ENCODE measurements at regions not wholly inside any gene's neighbourhood (a gene's known extent, or its start where the extent isn't known, plus 50 kb on each side); places are given as distances from the start of the nearest gene placed in this dataset.

GRCh38 chr11:116386118-116386699 lies 386.6 kb downstream of the BUD13 start:
- DNase-seq = no peak
- no peaks in the 10 kb centered on the region for H3K36me3 ChIP-seq (replicated peaks in 1 of 2)
- no peak overlapping the region for H3K4me3 ChIP-seq
- TF ChIP-seq POLR2A (IDR thresholded peaks at IDR 0.05) = no peak
- TF ChIP-seq, protein P1, sequence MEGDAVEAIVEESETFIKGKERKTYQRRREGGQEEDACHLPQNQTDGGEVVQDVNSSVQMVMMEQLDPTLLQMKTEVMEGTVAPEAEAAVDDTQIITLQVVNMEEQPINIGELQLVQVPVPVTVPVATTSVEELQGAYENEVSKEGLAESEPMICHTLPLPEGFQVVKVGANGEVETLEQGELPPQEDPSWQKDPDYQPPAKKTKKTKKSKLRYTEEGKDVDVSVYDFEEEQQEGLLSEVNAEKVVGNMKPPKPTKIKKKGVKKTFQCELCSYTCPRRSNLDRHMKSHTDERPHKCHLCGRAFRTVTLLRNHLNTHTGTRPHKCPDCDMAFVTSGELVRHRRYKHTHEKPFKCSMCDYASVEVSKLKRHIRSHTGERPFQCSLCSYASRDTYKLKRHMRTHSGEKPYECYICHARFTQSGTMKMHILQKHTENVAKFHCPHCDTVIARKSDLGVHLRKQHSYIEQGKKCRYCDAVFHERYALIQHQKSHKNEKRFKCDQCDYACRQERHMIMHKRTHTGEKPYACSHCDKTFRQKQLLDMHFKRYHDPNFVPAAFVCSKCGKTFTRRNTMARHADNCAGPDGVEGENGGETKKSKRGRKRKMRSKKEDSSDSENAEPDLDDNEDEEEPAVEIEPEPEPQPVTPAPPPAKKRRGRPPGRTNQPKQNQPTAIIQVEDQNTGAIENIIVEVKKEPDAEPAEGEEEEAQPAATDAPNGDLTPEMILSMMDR (IDR thresholded peaks at IDR 0.05) = no peak
- H3K27ac ChIP-seq = no peak overlapping the region
- H3K4me1 ChIP-seq (replicated peaks in 1 of 2) = no peaks in the 10 kb centered on the region
- WGBS, 4 donors = 80 to 95% (median 92%) methylated on average over 4 to 9 of the region's 9 CpGs
- no peaks in the 10 kb centered on the region for H3K27me3 ChIP-seq
- no peaks in the 10 kb centered on the region for H3K9me3 ChIP-seq (replicated peaks in 1 of 3)
- intact Hi-C loops (cut with DNase I) = no loop called here

DNA sequence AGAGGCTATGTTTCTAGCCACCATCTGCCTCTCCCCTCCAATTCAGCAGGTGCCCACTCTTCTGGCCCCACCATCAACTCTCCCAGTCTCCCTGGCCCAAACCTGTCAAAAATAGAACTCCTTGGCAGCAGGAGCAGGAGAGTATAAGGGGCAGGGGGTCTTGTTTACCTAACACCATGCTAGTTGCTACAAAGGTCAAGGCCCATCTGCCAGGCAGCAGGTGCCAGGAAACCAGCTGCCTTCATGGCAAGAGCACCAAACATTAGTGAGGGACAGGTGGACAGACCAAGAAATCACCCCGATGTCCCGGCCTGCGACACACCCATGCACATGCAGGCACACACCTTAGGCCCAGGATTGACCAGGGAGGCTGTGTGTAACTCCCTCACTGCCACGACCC lies 387.9 kb downstream of the BUD13 start:
- no peak for DNase-seq
- no peaks in the 10 kb centered on the region for H3K4me1 ChIP-seq (replicated peaks in 1 of 2)
- WGBS, 4 donors = 84 to 100% (median 91%) methylated on average over 1 to 4 of the region's 4 CpGs
- intact Hi-C loops (cut with DNase I) = no loop called here
- H3K9me3 ChIP-seq (replicated peaks in 1 of 3) = no peaks in the 10 kb centered on the region
- no peaks in the 10 kb centered on the region for H3K27me3 ChIP-seq
- no peaks in the 10 kb centered on the region for H3K36me3 ChIP-seq (replicated peaks in 1 of 2)
- no peak overlapping the region for H3K27ac ChIP-seq
- no peak overlapping the region for H3K4me3 ChIP-seq
- TF ChIP-seq, protein P1 (IDR thresholded peaks at IDR 0.05) = no peak
- TF ChIP-seq POLR2A (IDR thresholded peaks at IDR 0.05) = no peak

- H3K27me3 ChIP-seq = no peaks in the 10 kb centered on the region
- H3K27ac ChIP-seq = no peak overlapping the region
- peak in 3 of 7 donors; percentile 15 to 57 (median 20) for DNase-seq
- no peaks in the 10 kb centered on the region for H3K9me3 ChIP-seq (replicated peaks in 1 of 3)
- H3K4me1 ChIP-seq (replicated peaks in 1 of 2) = no peaks in the 10 kb centered on the region
- no peaks in the 10 kb centered on the region for H3K36me3 ChIP-seq (replicated peaks in 1 of 2)
- 64 to 81% (median 73%) methylated on average over 3 to 5 of the region's 5 CpGs for WGBS, 4 donors
- H3K4me3 ChIP-seq = no peak overlapping the region
- intact Hi-C loops (cut with DNase I) = no loop called here
- TF ChIP-seq POLR2A (IDR thresholded peaks at IDR 0.05) = no peak
- TF ChIP-seq, protein P1 (IDR thresholded peaks at IDR 0.05) = no peak
These were observed 388.4 kb downstream of the BUD13 start for GRCh38 chr11:116384407-116384806.

GRCh38 chr11:116379185-116379828 lies 393.5 kb downstream of the BUD13 start:
- Histone ChIP-seq H3K27me3 (no peaks in the 10 kb centered on the region), H3K4me1 (replicated peaks in 1 of 2) (no peaks in the 10 kb centered on the region), H3K36me3 (replicated peaks in 1 of 2) (no peaks in the 10 kb centered on the region), H3K9me3 (replicated peaks in 1 of 3) (no peaks in the 10 kb centered on the region), H3K27ac (no peak overlapping the region), H3K4me3 (no peak overlapping the region)
- peak in 4 of 7 donors; percentile 40 to 51 (median 43) for DNase-seq
- TF ChIP-seq, protein P1 (IDR thresholded peaks at IDR 0.05) = no peak
- no peak for TF ChIP-seq POLR2A (IDR thresholded peaks at IDR 0.05)
- 35 to 42% (median 39%) methylated on average over 7 of the region's 7 CpGs for WGBS, 4 donors
- intact Hi-C loops (cut with DNase I) = no loop called here
